H9 (cell line): ENCODE measurements at regions not wholly inside any gene's neighbourhood (a gene's known extent, or its start where the extent isn't known, plus 50 kb on each side); places are given as distances from the start of the nearest gene placed in this dataset.

Experiments used
- DNase-seq: peaks from one replicate; pipeline ENCODE4 v3.0.0-alpha.2; 2017
- H2AFZ ChIP-seq: one replicate; pipeline ENCODE4 v1.6.1; 2013; ENCODE audit warnings: mild to moderate bottlenecking, low read length, control low read depth, moderate library complexity
- H2AK5ac ChIP-seq: 2 replicates; pipeline ENCODE4 v1.6.1; 2013; ENCODE audit warnings: low read length, control low read depth, mixed read lengths; ENCODE audit not compliant: insufficient read length
- H2BK120ac ChIP-seq: one replicate; pipeline ENCODE4 v1.6.1; 2013; ENCODE audit warnings: low read depth, mild to moderate bottlenecking, low read length, control low read depth, inconsistent platforms; ENCODE audit not compliant: poor library complexity, severe bottlenecking
- H2BK12ac ChIP-seq: 2 replicates; pipeline ENCODE4 v1.6.1; 2013; ENCODE audit warnings: low read length, control low read depth, mixed read lengths, low read depth; ENCODE audit not compliant: insufficient read length
- H2BK15ac ChIP-seq: 2 replicates; pipeline ENCODE4 v1.6.1; 2013; ENCODE audit warnings: low read depth, low read length, control low read depth
- H2BK20ac ChIP-seq: one replicate; pipeline ENCODE4 v1.6.1; 2013; ENCODE audit warnings: low read depth, mild to moderate bottlenecking, low read length, control low read depth, inconsistent platforms; ENCODE audit not compliant: poor library complexity, severe bottlenecking
- H2BK5ac ChIP-seq: 2 replicates; pipeline ENCODE4 v1.6.1; 2013; ENCODE audit warnings: low read length, control low read depth, mixed read lengths; ENCODE audit not compliant: insufficient read length
- H3K14ac ChIP-seq: 2 replicates; pipeline ENCODE4 v1.6.1; 2013; ENCODE audit warnings: low read length, control low read depth; ENCODE audit not compliant: insufficient read depth
- H3K18ac ChIP-seq: 2 replicates; pipeline ENCODE4 v1.6.1; 2013; ENCODE audit warnings: low read depth, mild to moderate bottlenecking, mixed read lengths, low read length, control low read depth; ENCODE audit not compliant: insufficient read length
- H3K23ac ChIP-seq: 2 replicates; pipeline ENCODE4 v1.6.1; 2013; ENCODE audit warnings: low read length, control low read depth, mixed read lengths, low read depth; ENCODE audit not compliant: insufficient read length
- H3K23me2 ChIP-seq: 2 replicates; pipeline ENCODE4 v1.6.1; 2013; ENCODE audit warnings: low read depth, mild to moderate bottlenecking, mixed read lengths, low read length, control low read depth; ENCODE audit not compliant: insufficient read length, poor library complexity, severe bottlenecking
- H3K27ac ChIP-seq: 2 replicates; pipeline ENCODE4 v1.5.1; 2013; ENCODE audit warnings: low read length, control low read depth, mixed read lengths, low read depth; ENCODE audit not compliant: insufficient read length
- H3K27me3 ChIP-seq: 2 replicates; pipeline ENCODE4 v1.6.1; 2013; ENCODE audit warnings: low read length, control low read depth, inconsistent platforms; ENCODE audit not compliant: insufficient read depth
- H3K4ac ChIP-seq: 2 replicates; pipeline ENCODE4 v1.6.1; 2013; ENCODE audit warnings: low read depth, mild to moderate bottlenecking, control low read depth, inconsistent platforms, low read length, moderate library complexity
- H3K4me1 ChIP-seq: 2 replicates; pipeline ENCODE4 v1.6.1; 2013; ENCODE audit warnings: low read length, control low read depth, inconsistent platforms; ENCODE audit not compliant: insufficient read depth
- H3K4me2 ChIP-seq: 2 replicates; pipeline ENCODE4 v1.6.1; 2013; ENCODE audit warnings: low read length, control low read depth, mixed read lengths; ENCODE audit not compliant: insufficient read length, insufficient read depth
- H3K56ac ChIP-seq: 2 replicates; pipeline ENCODE4 v1.6.1; 2013; ENCODE audit warnings: low read depth, mild to moderate bottlenecking, mixed read lengths, low read length, control low read depth; ENCODE audit not compliant: insufficient read length
- H3K79me1 ChIP-seq: 2 replicates; pipeline ENCODE4 v1.6.1; 2013; ENCODE audit warnings: low read depth, mild to moderate bottlenecking, moderate library complexity, low read length, control low read depth, inconsistent platforms; ENCODE audit not compliant: insufficient read depth, poor library complexity, severe bottlenecking
- H3K79me2 ChIP-seq: 2 replicates; pipeline ENCODE4 v1.6.1; 2013; ENCODE audit warnings: low read length, control low read depth, inconsistent platforms; ENCODE audit not compliant: insufficient read depth
- H3K9ac ChIP-seq: 2 replicates; pipeline ENCODE4 v1.6.1; 2013; ENCODE audit warnings: low read length, control low read depth, mixed read lengths; ENCODE audit not compliant: insufficient read length; ENCODE audit errors: extremely low read depth
- H3K9me3 ChIP-seq: one replicate; pipeline ENCODE4 v1.6.1; 2013; ENCODE audit warnings: low read depth, low read length, inconsistent platforms; ENCODE audit not compliant: control insufficient read depth
- H3T11ph ChIP-seq: one replicate; pipeline ENCODE4 v1.6.1; 2013; ENCODE audit warnings: mild to moderate bottlenecking, low read length, control low read depth, inconsistent platforms
- H4K20me1 ChIP-seq: one replicate; pipeline ENCODE4 v1.6.1; 2013; ENCODE audit not compliant: control insufficient read depth, insufficient read length, insufficient read depth
- H4K5ac ChIP-seq: 2 replicates; pipeline ENCODE4 v1.6.1; 2013; ENCODE audit warnings: low read depth, mild to moderate bottlenecking, mixed read lengths, low read length, control low read depth; ENCODE audit not compliant: insufficient read length
- H4K8ac ChIP-seq: replicated peaks from 2 replicates; pipeline ENCODE4 v1.6.1; 2013; ENCODE audit warnings: low read length, control low read depth, mixed read lengths, low read depth; ENCODE audit not compliant: insufficient read length
- H4K91ac ChIP-seq: 2 replicates; pipeline ENCODE4 v1.6.1; 2013; ENCODE audit warnings: low read depth, mild to moderate bottlenecking, moderate library complexity, mixed read lengths, low read length, control low read depth; ENCODE audit not compliant: insufficient read length
- H3K27ac Mint-ChIP-seq, 3 experiments: 2 replicates in 2 of 3; 3 replicates in 1 of 3; pipeline ENCODE4 v1.8.0; 2020 to 2021; ENCODE audit warnings: mixed read lengths in 3 of 3, mild to moderate bottlenecking in 1 of 3, moderate library complexity in 1 of 3
- H3K27me3 Mint-ChIP-seq: 2 replicates; pipeline ENCODE4 v1.8.0; 2021; ENCODE audit warnings: low read depth, mild to moderate bottlenecking, moderate library complexity, mixed read lengths
- H3K36me3 Mint-ChIP-seq, 3 experiments: 2 replicates in 2 of 3; 3 replicates in 1 of 3; pipeline ENCODE4 v1.8.0; 2020 to 2021; ENCODE audit warnings: low read depth in 3 of 3, mixed read lengths in 3 of 3; ENCODE audit not compliant: insufficient read depth in 1 of 3
- H3K4me1 Mint-ChIP-seq, 2 experiments: 2 replicates each; pipeline ENCODE4 v1.8.0; 2020; ENCODE audit warnings: mixed read lengths in 2 of 2
- H3K4me3 Mint-ChIP-seq, 2 experiments: 2 replicates in 1 of 2; 3 replicates in 1 of 2; pipeline ENCODE4 v1.8.0; 2020 to 2021; ENCODE audit warnings: mild to moderate bottlenecking in 2 of 2, mixed read lengths in 2 of 2, moderate library complexity in 1 of 2
- H3K9me3 Mint-ChIP-seq, 2 experiments: 2 replicates in 1 of 2; 3 replicates in 1 of 2; pipeline ENCODE4 v1.8.0; 2020; ENCODE audit warnings: mild to moderate bottlenecking in 2 of 2, mixed read lengths in 2 of 2, moderate library complexity in 1 of 2
- CTCF ChIP-seq: fragments of 200-600 bp; sonication (generic); conservative IDR thresholded peaks from 3 replicates; pipeline ENCODE4 v1.8.0; 2021; ENCODE audit warnings: antibody characterized with exemption, mild to moderate bottlenecking
- WGBS: extraction: QIAGEN DNeasy Blood & Tissue Kit; methylation state at CpG from one replicate; pipeline ENCODE4 v1.1.7; 2013; ENCODE audit warnings: missing lambda C conversion rate, low lambda C conversion rate, mixed read lengths; ENCODE audit not compliant: insufficient read length; ENCODE audit errors: extremely low coverage; 5-methylcytosine and 5-hydroxymethylcytosine counted together

GRCh38 chr17:70268383-70268782 is 99.1 kb downstream of the KCNJ2 start:
- H3K27me3 Mint-ChIP-seq: no peaks in the 10 kb centered on the region

More at GRCh38 chr17:70268383-70268782, 99.1 kb downstream of the KCNJ2 start:
- Histone ChIP-seq H2BK12ac (no peak overlapping the region), H3K79me2 (no peaks in the 10 kb centered on the region), H2AFZ (no peak overlapping the region), H4K5ac (no peak overlapping the region), H2BK20ac (no peak overlapping the region), H3K27ac (no peak overlapping the region), H2BK120ac (no peak overlapping the region), H3K18ac (no peak overlapping the region), H3K14ac (no peak overlapping the region), H2BK5ac (no peak overlapping the region), H3K23me2 (no peaks in the 10 kb centered on the region), H4K8ac (no peak overlapping the region), H3K79me1 (no peaks in the 10 kb centered on the region), H3K23ac (no peak overlapping the region), H3K4ac (no peak overlapping the region), H3K4me2 (no peak overlapping the region), H2AK5ac (no peak overlapping the region), H3K9ac (no peak overlapping the region), H3K56ac (no peak overlapping the region), H3K9me3 (no peaks in the 10 kb centered on the region), H3T11ph (no peak overlapping the region), H4K91ac (no peak overlapping the region), H2BK15ac (no peak overlapping the region), H3K27me3 (no peaks in the 10 kb centered on the region), H3K4me1 (no peaks in the 10 kb centered on the region; the same call in 1 of the 2 replicates), H4K20me1 (no peaks in the 10 kb centered on the region)
- Mint-ChIP-seq H3K9me3 (peaks cover 5 to 6% of the 10 kb centered on the region in 2 experiments; a peak in 3 of 5 replicates), H3K27ac (no peak overlapping the region), H3K4me1 (peaks cover 10 to 12% of the 10 kb centered on the region in 2 experiments), H3K36me3 (peaks cover 0 to 4% (median 2%) of the 10 kb centered on the region in 3 experiments; a peak in 2 of 7 replicates), H3K4me3 (no peak overlapping the region)
- WGBS: no CpG with 5 or more reads among the region's 1 CpG
- TF ChIP-seq CTCF: no peak
- no peak for DNase-seq
